Endothelial cell of umbilical vein (primary cell): ENCODE measurements at regions not wholly inside any gene's neighbourhood (a gene's known extent, or its start where the extent isn't known, plus 50 kb on each side); places are given as distances from the start of the nearest gene placed in this dataset.

Experiments used
- CTCF ChIP-seq, 2 donors: IDR thresholded peaks; 1 replicate in 1 of 2; 2 replicates in 1 of 2; pipeline ENCODE4 v1.5.1; 2011; ENCODE audit warnings: low read length in 2 of 2, mild to moderate bottlenecking in 2 of 2, moderate library complexity in 2 of 2, control low read depth in 1 of 2, inconsistent platforms in 1 of 2, low read depth in 1 of 2; ENCODE audit not compliant: insufficient read depth in 1 of 2; ENCODE audit errors: extremely low read depth in 1 of 2
- MAX ChIP-seq: IDR thresholded peaks from 2 replicates; pipeline ENCODE4 v1.6.1; 2011; ENCODE audit not compliant: insufficient read depth, insufficient read length
- POLR2A ChIP-seq: IDR thresholded peaks from 2 replicates; pipeline ENCODE4 v1.6.1; 2012; ENCODE audit warnings: low read depth, mild to moderate bottlenecking, control low read depth, low read length
- POLR2AphosphoS5 ChIP-seq: IDR thresholded peaks from 2 replicates; pipeline ENCODE4 v1.6.1; 2012; ENCODE audit warnings: low read depth, mild to moderate bottlenecking, control low read depth, low read length, moderate library complexity; ENCODE audit not compliant: insufficient read depth

GRCh38 chr6:101279410-101279809, 114.1 kb upstream of the GRIK2 start:
- TF ChIP-seq CTCF (IDR thresholded peaks at IDR 0.05; ENCODE audit: extremely low read depth in 1 of 2, insufficient read depth in 1 of 2, low read depth in 1 of 2, low read length in 2 of 2) (no peak), MAX (no peak), POLR2A (no peak), POLR2AphosphoS5 (no peak)
